H9 (cell line): ENCODE measurements at regions not wholly inside any gene's neighbourhood (a gene's known extent, or its start where the extent isn't known, plus 50 kb on each side); places are given as distances from the start of the nearest gene placed in this dataset.

Experiments
- DNase-seq: peaks from one replicate; pipeline ENCODE4 v3.0.0-alpha.2; 2017
- H2AFZ ChIP-seq: one replicate; pipeline ENCODE4 v1.6.1; 2013; ENCODE audit warnings: mild to moderate bottlenecking, low read length, control low read depth, moderate library complexity
- H2AK5ac ChIP-seq: 2 replicates; pipeline ENCODE4 v1.6.1; 2013; ENCODE audit warnings: low read length, control low read depth, mixed read lengths; ENCODE audit not compliant: insufficient read length
- H2BK120ac ChIP-seq: one replicate; pipeline ENCODE4 v1.6.1; 2013; ENCODE audit warnings: low read depth, mild to moderate bottlenecking, low read length, control low read depth, inconsistent platforms; ENCODE audit not compliant: poor library complexity, severe bottlenecking
- H2BK12ac ChIP-seq: 2 replicates; pipeline ENCODE4 v1.6.1; 2013; ENCODE audit warnings: low read length, control low read depth, mixed read lengths, low read depth; ENCODE audit not compliant: insufficient read length
- H2BK15ac ChIP-seq: 2 replicates; pipeline ENCODE4 v1.6.1; 2013; ENCODE audit warnings: low read depth, low read length, control low read depth
- H2BK20ac ChIP-seq: one replicate; pipeline ENCODE4 v1.6.1; 2013; ENCODE audit warnings: low read depth, mild to moderate bottlenecking, low read length, control low read depth, inconsistent platforms; ENCODE audit not compliant: poor library complexity, severe bottlenecking
- H2BK5ac ChIP-seq: 2 replicates; pipeline ENCODE4 v1.6.1; 2013; ENCODE audit warnings: low read length, control low read depth, mixed read lengths; ENCODE audit not compliant: insufficient read length
- H3K14ac ChIP-seq: 2 replicates; pipeline ENCODE4 v1.6.1; 2013; ENCODE audit warnings: low read length, control low read depth; ENCODE audit not compliant: insufficient read depth
- H3K18ac ChIP-seq: 2 replicates; pipeline ENCODE4 v1.6.1; 2013; ENCODE audit warnings: low read depth, mild to moderate bottlenecking, mixed read lengths, low read length, control low read depth; ENCODE audit not compliant: insufficient read length
- H3K23ac ChIP-seq: 2 replicates; pipeline ENCODE4 v1.6.1; 2013; ENCODE audit warnings: low read length, control low read depth, mixed read lengths, low read depth; ENCODE audit not compliant: insufficient read length
- H3K23me2 ChIP-seq: 2 replicates; pipeline ENCODE4 v1.6.1; 2013; ENCODE audit warnings: low read depth, mild to moderate bottlenecking, mixed read lengths, low read length, control low read depth; ENCODE audit not compliant: insufficient read length, poor library complexity, severe bottlenecking
- H3K27ac ChIP-seq: 2 replicates; pipeline ENCODE4 v1.5.1; 2013; ENCODE audit warnings: low read length, control low read depth, mixed read lengths, low read depth; ENCODE audit not compliant: insufficient read length
- H3K27me3 ChIP-seq: 2 replicates; pipeline ENCODE4 v1.6.1; 2013; ENCODE audit warnings: low read length, control low read depth, inconsistent platforms; ENCODE audit not compliant: insufficient read depth
- H3K4ac ChIP-seq: 2 replicates; pipeline ENCODE4 v1.6.1; 2013; ENCODE audit warnings: low read depth, mild to moderate bottlenecking, control low read depth, inconsistent platforms, low read length, moderate library complexity
- H3K4me1 ChIP-seq: 2 replicates; pipeline ENCODE4 v1.6.1; 2013; ENCODE audit warnings: low read length, control low read depth, inconsistent platforms; ENCODE audit not compliant: insufficient read depth
- H3K4me2 ChIP-seq: 2 replicates; pipeline ENCODE4 v1.6.1; 2013; ENCODE audit warnings: low read length, control low read depth, mixed read lengths; ENCODE audit not compliant: insufficient read length, insufficient read depth
- H3K56ac ChIP-seq: 2 replicates; pipeline ENCODE4 v1.6.1; 2013; ENCODE audit warnings: low read depth, mild to moderate bottlenecking, mixed read lengths, low read length, control low read depth; ENCODE audit not compliant: insufficient read length
- H3K79me1 ChIP-seq: 2 replicates; pipeline ENCODE4 v1.6.1; 2013; ENCODE audit warnings: low read depth, mild to moderate bottlenecking, moderate library complexity, low read length, control low read depth, inconsistent platforms; ENCODE audit not compliant: insufficient read depth, poor library complexity, severe bottlenecking
- H3K79me2 ChIP-seq: 2 replicates; pipeline ENCODE4 v1.6.1; 2013; ENCODE audit warnings: low read length, control low read depth, inconsistent platforms; ENCODE audit not compliant: insufficient read depth
- H3K9ac ChIP-seq: 2 replicates; pipeline ENCODE4 v1.6.1; 2013; ENCODE audit warnings: low read length, control low read depth, mixed read lengths; ENCODE audit not compliant: insufficient read length; ENCODE audit errors: extremely low read depth
- H3K9me3 ChIP-seq: one replicate; pipeline ENCODE4 v1.6.1; 2013; ENCODE audit warnings: low read depth, low read length, inconsistent platforms; ENCODE audit not compliant: control insufficient read depth
- H3T11ph ChIP-seq: one replicate; pipeline ENCODE4 v1.6.1; 2013; ENCODE audit warnings: mild to moderate bottlenecking, low read length, control low read depth, inconsistent platforms
- H4K20me1 ChIP-seq: one replicate; pipeline ENCODE4 v1.6.1; 2013; ENCODE audit not compliant: control insufficient read depth, insufficient read length, insufficient read depth
- H4K5ac ChIP-seq: 2 replicates; pipeline ENCODE4 v1.6.1; 2013; ENCODE audit warnings: low read depth, mild to moderate bottlenecking, mixed read lengths, low read length, control low read depth; ENCODE audit not compliant: insufficient read length
- H4K8ac ChIP-seq: replicated peaks from 2 replicates; pipeline ENCODE4 v1.6.1; 2013; ENCODE audit warnings: low read length, control low read depth, mixed read lengths, low read depth; ENCODE audit not compliant: insufficient read length
- H4K91ac ChIP-seq: 2 replicates; pipeline ENCODE4 v1.6.1; 2013; ENCODE audit warnings: low read depth, mild to moderate bottlenecking, moderate library complexity, mixed read lengths, low read length, control low read depth; ENCODE audit not compliant: insufficient read length
- H3K27ac Mint-ChIP-seq, 3 experiments: 2 replicates in 2 of 3; 3 replicates in 1 of 3; pipeline ENCODE4 v1.8.0; 2020 to 2021; ENCODE audit warnings: mixed read lengths in 3 of 3, mild to moderate bottlenecking in 1 of 3, moderate library complexity in 1 of 3
- H3K27me3 Mint-ChIP-seq: 2 replicates; pipeline ENCODE4 v1.8.0; 2021; ENCODE audit warnings: low read depth, mild to moderate bottlenecking, moderate library complexity, mixed read lengths
- H3K36me3 Mint-ChIP-seq, 3 experiments: 2 replicates in 2 of 3; 3 replicates in 1 of 3; pipeline ENCODE4 v1.8.0; 2020 to 2021; ENCODE audit warnings: low read depth in 3 of 3, mixed read lengths in 3 of 3; ENCODE audit not compliant: insufficient read depth in 1 of 3
- H3K4me1 Mint-ChIP-seq, 2 experiments: 2 replicates each; pipeline ENCODE4 v1.8.0; 2020; ENCODE audit warnings: mixed read lengths in 2 of 2
- H3K4me3 Mint-ChIP-seq, 2 experiments: 2 replicates in 1 of 2; 3 replicates in 1 of 2; pipeline ENCODE4 v1.8.0; 2020 to 2021; ENCODE audit warnings: mild to moderate bottlenecking in 2 of 2, mixed read lengths in 2 of 2, moderate library complexity in 1 of 2
- H3K9me3 Mint-ChIP-seq, 2 experiments: 2 replicates in 1 of 2; 3 replicates in 1 of 2; pipeline ENCODE4 v1.8.0; 2020; ENCODE audit warnings: mild to moderate bottlenecking in 2 of 2, mixed read lengths in 2 of 2, moderate library complexity in 1 of 2
- WGBS: extraction: QIAGEN DNeasy Blood & Tissue Kit; methylation state at CpG from one replicate; pipeline ENCODE4 v1.1.7; 2013; ENCODE audit warnings: missing lambda C conversion rate, low lambda C conversion rate, mixed read lengths; ENCODE audit not compliant: insufficient read length; ENCODE audit errors: extremely low coverage; 5-methylcytosine and 5-hydroxymethylcytosine counted together
- TF ChIP-seq, protein P1 (sequence below): fragments of 200-600 bp; sonication (generic); conservative IDR thresholded peaks from 3 replicates; pipeline ENCODE4 v1.8.0; 2021; ENCODE audit warnings: antibody characterized with exemption, mild to moderate bottlenecking

DNA sequence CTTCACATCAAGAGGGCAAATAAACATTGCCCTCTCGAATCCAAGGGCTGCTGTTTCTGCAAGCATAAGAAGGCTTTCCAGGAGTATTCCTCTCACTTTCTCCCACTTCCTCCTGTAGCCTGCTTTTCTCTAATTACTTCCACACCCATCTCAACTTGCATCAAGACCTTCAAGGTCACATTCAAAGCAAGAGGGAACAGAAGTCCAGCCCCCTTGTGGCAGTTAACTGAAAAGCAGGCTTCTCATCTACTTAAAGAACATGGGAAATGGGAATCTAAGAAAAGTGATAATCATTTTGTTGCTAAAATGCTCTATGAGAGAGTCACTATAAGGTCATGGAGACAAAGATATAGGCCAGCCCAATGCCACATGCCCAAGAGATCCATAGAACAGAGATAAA lies 874.4 kb downstream of the KCNT2 start:
- H3K23ac ChIP-seq = no peak overlapping the region
- no peak overlapping the region for H2BK12ac ChIP-seq
- Mint-ChIP-seq H3K27me3 (no peaks in the 10 kb centered on the region), H3K4me3 (no peak overlapping the region), H3K27ac (no peak overlapping the region), H3K4me1 (peaks cover 0 to 2% of the 10 kb centered on the region in 2 experiments; a peak in 2 of 4 replicates), H3K9me3 (no peaks in the 10 kb centered on the region), H3K36me3 (no peaks in the 10 kb centered on the region)
- no peak overlapping the region for H4K91ac ChIP-seq
- H3K4me1 ChIP-seq = no peaks in the 10 kb centered on the region
- no peak overlapping the region for H2AK5ac ChIP-seq
- no peak overlapping the region for H2AFZ ChIP-seq
- no peak overlapping the region for H3K27ac ChIP-seq
- H3K79me2 ChIP-seq = no peaks in the 10 kb centered on the region
- TF ChIP-seq, protein P1, sequence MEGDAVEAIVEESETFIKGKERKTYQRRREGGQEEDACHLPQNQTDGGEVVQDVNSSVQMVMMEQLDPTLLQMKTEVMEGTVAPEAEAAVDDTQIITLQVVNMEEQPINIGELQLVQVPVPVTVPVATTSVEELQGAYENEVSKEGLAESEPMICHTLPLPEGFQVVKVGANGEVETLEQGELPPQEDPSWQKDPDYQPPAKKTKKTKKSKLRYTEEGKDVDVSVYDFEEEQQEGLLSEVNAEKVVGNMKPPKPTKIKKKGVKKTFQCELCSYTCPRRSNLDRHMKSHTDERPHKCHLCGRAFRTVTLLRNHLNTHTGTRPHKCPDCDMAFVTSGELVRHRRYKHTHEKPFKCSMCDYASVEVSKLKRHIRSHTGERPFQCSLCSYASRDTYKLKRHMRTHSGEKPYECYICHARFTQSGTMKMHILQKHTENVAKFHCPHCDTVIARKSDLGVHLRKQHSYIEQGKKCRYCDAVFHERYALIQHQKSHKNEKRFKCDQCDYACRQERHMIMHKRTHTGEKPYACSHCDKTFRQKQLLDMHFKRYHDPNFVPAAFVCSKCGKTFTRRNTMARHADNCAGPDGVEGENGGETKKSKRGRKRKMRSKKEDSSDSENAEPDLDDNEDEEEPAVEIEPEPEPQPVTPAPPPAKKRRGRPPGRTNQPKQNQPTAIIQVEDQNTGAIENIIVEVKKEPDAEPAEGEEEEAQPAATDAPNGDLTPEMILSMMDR = peak; percentile 71
- no peaks in the 10 kb centered on the region for H3K79me1 ChIP-seq
- no peak overlapping the region for H4K8ac ChIP-seq
- H4K20me1 ChIP-seq = no peaks in the 10 kb centered on the region
- H3K23me2 ChIP-seq = no peaks in the 10 kb centered on the region
- no peak overlapping the region for H3K18ac ChIP-seq
- no peak overlapping the region for H2BK20ac ChIP-seq
- no peaks in the 10 kb centered on the region for H3K27me3 ChIP-seq
- H3K4ac ChIP-seq = no peak overlapping the region
- H4K5ac ChIP-seq = no peak overlapping the region
- no peak overlapping the region for H2BK5ac ChIP-seq
- no peak overlapping the region for H3K14ac ChIP-seq
- no CpG with 5 or more reads among the region's 1 CpG for whole genome bisulfite sequencing
- no peak overlapping the region for H3K4me2 ChIP-seq
- H2BK120ac ChIP-seq = no peak overlapping the region
- H3T11ph ChIP-seq = no peak overlapping the region
- H2BK15ac ChIP-seq = no peak overlapping the region
- no peak overlapping the region for H3K9ac ChIP-seq
- H3K56ac ChIP-seq = no peak overlapping the region
- peak; percentile 45 for DNase-seq
- no peaks in the 10 kb centered on the region for H3K9me3 ChIP-seq
